Adrenal gland (tissue), 5 donors: ENCODE measurements at regions not wholly inside any gene's neighbourhood (a gene's known extent, or its start where the extent isn't known, plus 50 kb on each side); places are given as distances from the start of the nearest gene placed in this dataset.

Experiments used
- POLR2A ChIP-seq, 2 donors: fragments of 450-650 bp; IDR thresholded peaks; one replicate each; pipeline ENCODE4 v1.6.1; 2017; ENCODE audit warnings: antibody characterized with exemption in 2 of 2, mild to moderate bottlenecking in 2 of 2, moderate library complexity in 1 of 2
- TF ChIP-seq, protein P1 (sequence below), 6 experiments: fragments of 450-650 bp in 4 of 6; fragments of 200-600 bp in 2 of 6; sonication (generic) in 1 of 6; IDR thresholded peaks; 1 replicate in 5 of 6; 2 replicates in 1 of 6; pipeline versions ENCODE4 v1.5.1 to v1.8.0; 2016 to 2021; ENCODE audit warnings: antibody characterized with exemption in 6 of 6, mild to moderate bottlenecking in 2 of 6, moderate library complexity in 1 of 6
- donor health status: DM: no; HTN: no; CAD: no.

GRCh38 chr10:131635564-131636015 is 265.2 kb upstream of the PPP2R2D start:
- TF ChIP-seq POLR2A (IDR thresholded peaks at IDR 0.05) = no peak
- TF ChIP-seq, protein P1, sequence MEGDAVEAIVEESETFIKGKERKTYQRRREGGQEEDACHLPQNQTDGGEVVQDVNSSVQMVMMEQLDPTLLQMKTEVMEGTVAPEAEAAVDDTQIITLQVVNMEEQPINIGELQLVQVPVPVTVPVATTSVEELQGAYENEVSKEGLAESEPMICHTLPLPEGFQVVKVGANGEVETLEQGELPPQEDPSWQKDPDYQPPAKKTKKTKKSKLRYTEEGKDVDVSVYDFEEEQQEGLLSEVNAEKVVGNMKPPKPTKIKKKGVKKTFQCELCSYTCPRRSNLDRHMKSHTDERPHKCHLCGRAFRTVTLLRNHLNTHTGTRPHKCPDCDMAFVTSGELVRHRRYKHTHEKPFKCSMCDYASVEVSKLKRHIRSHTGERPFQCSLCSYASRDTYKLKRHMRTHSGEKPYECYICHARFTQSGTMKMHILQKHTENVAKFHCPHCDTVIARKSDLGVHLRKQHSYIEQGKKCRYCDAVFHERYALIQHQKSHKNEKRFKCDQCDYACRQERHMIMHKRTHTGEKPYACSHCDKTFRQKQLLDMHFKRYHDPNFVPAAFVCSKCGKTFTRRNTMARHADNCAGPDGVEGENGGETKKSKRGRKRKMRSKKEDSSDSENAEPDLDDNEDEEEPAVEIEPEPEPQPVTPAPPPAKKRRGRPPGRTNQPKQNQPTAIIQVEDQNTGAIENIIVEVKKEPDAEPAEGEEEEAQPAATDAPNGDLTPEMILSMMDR (IDR thresholded peaks at IDR 0.05) = no peak
